ENCODE measurements at regions not wholly inside any gene's neighbourhood (a gene's known extent, or its start where the extent isn't known, plus 50 kb on each side); places are given as distances from the start of the nearest gene placed in this dataset.

DNA sequence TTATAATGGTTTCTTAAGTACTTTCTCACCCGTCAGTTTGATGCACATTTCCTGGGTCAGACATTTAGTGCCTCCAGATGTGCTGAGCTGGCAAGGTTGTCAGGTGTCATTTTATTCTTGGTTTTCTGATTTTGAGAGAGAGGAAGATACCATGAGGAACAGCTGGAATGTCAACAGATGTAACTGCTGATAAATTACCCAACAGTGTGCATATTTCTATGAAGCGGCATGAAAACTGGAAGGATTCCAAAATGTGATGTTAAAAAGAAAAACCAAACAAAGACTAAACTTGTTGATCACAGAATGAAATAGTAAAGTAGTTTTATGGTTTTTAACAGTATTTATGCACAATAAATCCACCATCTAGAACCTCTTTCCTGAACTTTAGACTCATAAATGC, 447.3 kb downstream of the HDGFL1 start:
- Histone ChIP-seq H3K9ac (ENCODE audit: insufficient read depth, low read length) (no peak overlapping the region), H2AFZ (ENCODE audit: low read length) (no peak overlapping the region), H3K4me1 (ENCODE audit: control insufficient read depth, extremely low read depth, insufficient read depth, low read length) (peaks cover 2% of the 10 kb centered on the region), H3K27me3 (ENCODE audit: control insufficient read depth, insufficient read depth, low read length) (no peaks in the 10 kb centered on the region), H4K20me1 (ENCODE audit: control insufficient read depth, extremely low read depth, insufficient read depth, low read length) (no peaks in the 10 kb centered on the region), H3K36me3 (ENCODE audit: control insufficient read depth, insufficient read depth, low read length) (no peaks in the 10 kb centered on the region), H3K4me3 (replicated peaks in 1 of 4; ENCODE audit: control extremely low read depth in 1 of 4, insufficient read depth in 1 of 4, low read depth in 3 of 4, low read length in 4 of 4) (no peak overlapping the region), H3K79me2 (ENCODE audit: control insufficient read depth, insufficient read depth, low read length) (no peaks in the 10 kb centered on the region), H3K9me3 (ENCODE audit: control insufficient read depth, insufficient read depth, low read depth, low read length) (no peaks in the 10 kb centered on the region), H3K4me2 (ENCODE audit: extremely low read depth, insufficient read depth, low read length) (no peak overlapping the region), H3K27ac (ENCODE audit: insufficient read depth, low read length) (no peak overlapping the region)
- peak; percentile 2 to 20 for DNase-seq (ENCODE audit: low read depth in 2 of 2)
- TF ChIP-seq, protein P1, sequence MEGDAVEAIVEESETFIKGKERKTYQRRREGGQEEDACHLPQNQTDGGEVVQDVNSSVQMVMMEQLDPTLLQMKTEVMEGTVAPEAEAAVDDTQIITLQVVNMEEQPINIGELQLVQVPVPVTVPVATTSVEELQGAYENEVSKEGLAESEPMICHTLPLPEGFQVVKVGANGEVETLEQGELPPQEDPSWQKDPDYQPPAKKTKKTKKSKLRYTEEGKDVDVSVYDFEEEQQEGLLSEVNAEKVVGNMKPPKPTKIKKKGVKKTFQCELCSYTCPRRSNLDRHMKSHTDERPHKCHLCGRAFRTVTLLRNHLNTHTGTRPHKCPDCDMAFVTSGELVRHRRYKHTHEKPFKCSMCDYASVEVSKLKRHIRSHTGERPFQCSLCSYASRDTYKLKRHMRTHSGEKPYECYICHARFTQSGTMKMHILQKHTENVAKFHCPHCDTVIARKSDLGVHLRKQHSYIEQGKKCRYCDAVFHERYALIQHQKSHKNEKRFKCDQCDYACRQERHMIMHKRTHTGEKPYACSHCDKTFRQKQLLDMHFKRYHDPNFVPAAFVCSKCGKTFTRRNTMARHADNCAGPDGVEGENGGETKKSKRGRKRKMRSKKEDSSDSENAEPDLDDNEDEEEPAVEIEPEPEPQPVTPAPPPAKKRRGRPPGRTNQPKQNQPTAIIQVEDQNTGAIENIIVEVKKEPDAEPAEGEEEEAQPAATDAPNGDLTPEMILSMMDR (conservative IDR thresholded peaks at IDR 0.05 in 1 of 2, IDR thresholded peaks at IDR 0.05 in 1 of 2; ENCODE audit: low read depth in 1 of 2, low read length in 2 of 2), result no peak
- no peak for TF ChIP-seq EZH2 (IDR thresholded peaks at IDR 0.05; ENCODE audit: low read length, missing control alignments)

- H3K4me3 ChIP-seq (replicated peaks in 1 of 4; ENCODE audit: control extremely low read depth in 1 of 4, insufficient read depth in 1 of 4, low read depth in 3 of 4, low read length in 4 of 4), result no peak overlapping the region
- H3K79me2 ChIP-seq (ENCODE audit: control insufficient read depth, insufficient read depth, low read length), result no peaks in the 10 kb centered on the region
- no peak overlapping the region for H2AFZ ChIP-seq (ENCODE audit: low read length)
- no peaks in the 10 kb centered on the region for H3K36me3 ChIP-seq (ENCODE audit: control insufficient read depth, insufficient read depth, low read length)
- TF ChIP-seq, protein P1 (conservative IDR thresholded peaks at IDR 0.05 in 1 of 2, IDR thresholded peaks at IDR 0.05 in 1 of 2; ENCODE audit: low read depth in 1 of 2, low read length in 2 of 2), result no peak
- no peak for TF ChIP-seq EZH2 (IDR thresholded peaks at IDR 0.05; ENCODE audit: low read length, missing control alignments)
- H3K4me1 ChIP-seq (ENCODE audit: control insufficient read depth, extremely low read depth, insufficient read depth, low read length), result peaks cover 2% of the 10 kb centered on the region
- H3K27ac ChIP-seq (ENCODE audit: insufficient read depth, low read length), result no peak overlapping the region
- H3K9me3 ChIP-seq (ENCODE audit: control insufficient read depth, insufficient read depth, low read depth, low read length), result no peaks in the 10 kb centered on the region
- no peak for DNase-seq (ENCODE audit: low read depth in 2 of 2)
- no peak overlapping the region for H3K4me2 ChIP-seq (ENCODE audit: extremely low read depth, insufficient read depth, low read length)
- no peaks in the 10 kb centered on the region for H3K27me3 ChIP-seq (ENCODE audit: control insufficient read depth, insufficient read depth, low read length)
- no peak overlapping the region for H3K9ac ChIP-seq (ENCODE audit: insufficient read depth, low read length)
- H4K20me1 ChIP-seq (ENCODE audit: control insufficient read depth, extremely low read depth, insufficient read depth, low read length), result no peaks in the 10 kb centered on the region
Measured at GRCh38 chr6:23021487-23021886, 452.1 kb downstream of the HDGFL1 start.

DNA sequence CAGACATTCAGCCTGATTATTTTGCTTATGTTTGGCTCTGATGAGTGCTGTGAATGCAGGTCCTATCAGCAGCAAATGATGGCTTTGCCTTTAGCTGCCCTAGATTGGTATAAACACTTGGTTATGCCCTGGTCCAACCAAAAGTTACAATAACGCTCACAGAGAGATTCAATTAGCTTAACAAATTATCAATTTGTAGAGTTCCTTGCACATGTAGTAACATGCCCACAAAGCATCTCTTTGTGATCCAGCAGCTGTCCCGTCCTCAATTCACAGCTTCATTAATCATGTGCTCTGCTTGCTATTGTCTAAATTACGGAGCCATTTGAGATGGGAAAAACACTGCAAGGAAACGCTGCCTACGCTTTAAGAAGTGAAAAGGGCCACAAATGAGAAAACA, 457.9 kb downstream of the HDGFL1 start:
- H3K9ac ChIP-seq (ENCODE audit: insufficient read depth, low read length), result no peak overlapping the region
- no peaks in the 10 kb centered on the region for H4K20me1 ChIP-seq (ENCODE audit: control insufficient read depth, extremely low read depth, insufficient read depth, low read length)
- no peak overlapping the region for H2AFZ ChIP-seq (ENCODE audit: low read length)
- no peak overlapping the region for H3K4me3 ChIP-seq (replicated peaks in 1 of 4; ENCODE audit: control extremely low read depth in 1 of 4, insufficient read depth in 1 of 4, low read depth in 3 of 4, low read length in 4 of 4)
- no peak overlapping the region for H3K4me2 ChIP-seq (ENCODE audit: extremely low read depth, insufficient read depth, low read length)
- H3K27ac ChIP-seq (ENCODE audit: insufficient read depth, low read length), result no peak overlapping the region
- H3K79me2 ChIP-seq (ENCODE audit: control insufficient read depth, insufficient read depth, low read length), result no peaks in the 10 kb centered on the region
- H3K9me3 ChIP-seq (ENCODE audit: control insufficient read depth, insufficient read depth, low read depth, low read length), result no peaks in the 10 kb centered on the region
- DNase-seq (ENCODE audit: low read depth in 2 of 2), result peak in 1 of 2 donors; percentile 12
- no peaks in the 10 kb centered on the region for H3K36me3 ChIP-seq (ENCODE audit: control insufficient read depth, insufficient read depth, low read length)
- TF ChIP-seq, protein P1 (conservative IDR thresholded peaks at IDR 0.05 in 1 of 2, IDR thresholded peaks at IDR 0.05 in 1 of 2; ENCODE audit: low read depth in 1 of 2, low read length in 2 of 2), result no peak
- TF ChIP-seq EZH2 (IDR thresholded peaks at IDR 0.05; ENCODE audit: low read length, missing control alignments), result no peak
- no peaks in the 10 kb centered on the region for H3K4me1 ChIP-seq (ENCODE audit: control insufficient read depth, extremely low read depth, insufficient read depth, low read length)
- no peaks in the 10 kb centered on the region for H3K27me3 ChIP-seq (ENCODE audit: control insufficient read depth, insufficient read depth, low read length)
